Endothelial cell of umbilical vein (primary cell): ENCODE measurements at regions not wholly inside any gene's neighbourhood (a gene's known extent, or its start where the extent isn't known, plus 50 kb on each side); places are given as distances from the start of the nearest gene placed in this dataset.

Source experiments
- BruUV-seq: library from RNA; stranded (reverse); fragments of 400-500 nt; replicated peaks from 2 replicates; lab custom pipeline; 2021; lab: Mats Ljungman, UMichigan
- CTCF ChIA-PET: fragments of 300-600, 350-600 bp; sonication (Branson Sonifier 250); formaldehyde crosslinking; loops from one replicate; lab custom pipeline; 2021; ENCODE audit warnings: antibody characterized with exemption, inconsistent platforms; lab: Charles Lee
- POLR2A ChIA-PET: fragments of 300-600, 350-600 bp; sonication (Branson Sonifier 250); formaldehyde crosslinking; loops from one replicate; lab custom pipeline; 2021; ENCODE audit warnings: antibody characterized with exemption, inconsistent platforms; lab: Charles Lee
- DNase-seq: peaks from one replicate; pipeline ENCODE4 v3.0.0-alpha.2; 2011; ENCODE audit warnings: low read depth, low spot score
- FAIRE-seq: peaks from 2 replicates; lab custom pipeline; 2011; peaks lifted over from hg19 to GRCh38; lab: Jason Lieb, UNC
- H2AFZ ChIP-seq: 2 replicates; pipeline ENCODE4 v1.6.0; 2012; ENCODE audit warnings: low read depth, low read length, control low read depth, inconsistent platforms
- H3K27ac ChIP-seq: 2 replicates; pipeline ENCODE4 v1.5.1; 2011; ENCODE audit warnings: low read depth, mild to moderate bottlenecking, control low read depth, low read length, moderate library complexity; ENCODE audit not compliant: insufficient read depth
- H3K27me3 ChIP-seq, 2 experiments: 2 replicates each; pipeline versions ENCODE4 v1.6.0 to v1.6.1; 2011; ENCODE audit warnings: low read length in 2 of 2, mixed read lengths in 1 of 2; ENCODE audit not compliant: control insufficient read depth in 2 of 2, insufficient read depth in 2 of 2
- H3K36me3 ChIP-seq, 2 experiments: 2 replicates in 1 of 2; 3 replicates in 1 of 2; pipeline ENCODE4 v1.5.1; 2011; ENCODE audit warnings: low read length in 2 of 2, mild to moderate bottlenecking in 1 of 2, moderate library complexity in 1 of 2; ENCODE audit not compliant: control insufficient read depth in 2 of 2, insufficient read depth in 2 of 2; ENCODE audit errors: extremely low read depth in 1 of 2
- H3K4me1 ChIP-seq: 3 replicates; pipeline ENCODE4 v1.5.1; 2011; ENCODE audit warnings: mild to moderate bottlenecking, low read length; ENCODE audit not compliant: control insufficient read depth, insufficient read depth; ENCODE audit errors: extremely low read depth
- H3K4me2 ChIP-seq: 2 replicates; pipeline ENCODE4 v1.6.1; 2011; ENCODE audit warnings: low read length, control low read depth, mixed read lengths; ENCODE audit not compliant: insufficient read depth
- H3K4me3 ChIP-seq, 3 experiments: fragments of 200-600 bp in 1 of 3; sonication (generic), shearing (Covaris generic) in 1 of 3; replicated peaks in 1 of 3; 2 replicates each; pipeline ENCODE4 v1.5.1; 2011 to 2016; ENCODE audit warnings: control low read depth in 3 of 3, low read length in 3 of 3, mild to moderate bottlenecking in 2 of 3, inconsistent platforms in 1 of 3, low read depth in 1 of 3, moderate library complexity in 1 of 3; ENCODE audit not compliant: insufficient read depth in 1 of 3
- H3K79me2 ChIP-seq: 2 replicates; pipeline ENCODE4 v1.6.0; 2012; ENCODE audit warnings: low read length, inconsistent platforms; ENCODE audit not compliant: control insufficient read depth, insufficient read depth
- H3K9ac ChIP-seq: replicated peaks from 2 replicates; pipeline ENCODE3; 2011; ENCODE audit warnings: low read length, control low read depth; ENCODE audit not compliant: insufficient read depth; ENCODE audit errors: extremely low read depth
- H3K9me1 ChIP-seq: replicated peaks from 3 replicates; pipeline ENCODE4 v1.6.0; 2011; ENCODE audit warnings: mild to moderate bottlenecking, low read length; ENCODE audit not compliant: control insufficient read depth, insufficient read depth; ENCODE audit errors: extremely low read depth
- H3K9me3 ChIP-seq: replicated peaks from 2 replicates; pipeline ENCODE4 v1.5.1; 2012; ENCODE audit warnings: low read length, inconsistent platforms; ENCODE audit not compliant: control insufficient read depth, insufficient read depth
- H4K20me1 ChIP-seq: replicated peaks from 2 replicates; pipeline ENCODE3; 2011; ENCODE audit warnings: mild to moderate bottlenecking, low read length; ENCODE audit not compliant: control insufficient read depth, insufficient read depth; ENCODE audit errors: extremely low read depth
- CTCF ChIP-seq, 2 donors: IDR thresholded peaks; 1 replicate in 1 of 2; 2 replicates in 1 of 2; pipeline ENCODE4 v1.5.1; 2011; ENCODE audit warnings: low read length in 2 of 2, mild to moderate bottlenecking in 2 of 2, moderate library complexity in 2 of 2, control low read depth in 1 of 2, inconsistent platforms in 1 of 2, low read depth in 1 of 2; ENCODE audit not compliant: insufficient read depth in 1 of 2; ENCODE audit errors: extremely low read depth in 1 of 2
- EZH2 ChIP-seq: IDR thresholded peaks from 2 replicates; pipeline ENCODE4 v1.6.1; 2012; ENCODE audit warnings: borderline replicate concordance, low read depth, mild to moderate bottlenecking, moderate library complexity, low read length, inconsistent platforms; ENCODE audit not compliant: severe bottlenecking
- FOS ChIP-seq: IDR thresholded peaks from 2 replicates; pipeline ENCODE4 v1.6.1; 2011; ENCODE audit warnings: mild to moderate bottlenecking, low read length, moderate library complexity, borderline replicate concordance; ENCODE audit not compliant: insufficient read depth
- GATA2 ChIP-seq: IDR thresholded peaks from 2 replicates; pipeline ENCODE4 v1.7.0; 2011; ENCODE audit warnings: low read depth, mild to moderate bottlenecking, moderate library complexity, mixed read lengths, low read length; ENCODE audit not compliant: insufficient read length, insufficient read depth
- JUN ChIP-seq: IDR thresholded peaks from 2 replicates; pipeline ENCODE4 v1.6.1; 2011; ENCODE audit warnings: borderline replicate concordance, low read depth; ENCODE audit not compliant: insufficient read length, insufficient read depth
- MAX ChIP-seq: IDR thresholded peaks from 2 replicates; pipeline ENCODE4 v1.6.1; 2011; ENCODE audit not compliant: insufficient read depth, insufficient read length
- MYC ChIP-seq: IDR thresholded peaks from one replicate; pipeline ENCODE4 v1.6.1; 2011; ENCODE audit warnings: mild to moderate bottlenecking, low read depth, low read length
- POLR2A ChIP-seq: IDR thresholded peaks from 2 replicates; pipeline ENCODE4 v1.6.1; 2012; ENCODE audit warnings: low read depth, mild to moderate bottlenecking, control low read depth, low read length
- POLR2AphosphoS5 ChIP-seq: IDR thresholded peaks from 2 replicates; pipeline ENCODE4 v1.6.1; 2012; ENCODE audit warnings: low read depth, mild to moderate bottlenecking, control low read depth, low read length, moderate library complexity; ENCODE audit not compliant: insufficient read depth
- dilution Hi-C: fragments of 300-500 bp; cut with MboI; formaldehyde crosslinking; loops from one replicate; pipeline ENCODE4 v1.15.0; 2019; ENCODE audit warnings: low sequenced_read_pairs; ENCODE audit not compliant: extremely low pct_ligation_motif_present
- intact Hi-C: fragments of 100-400 bp; cut with micrococcal nuclease; formaldehyde crosslinking; loops from one replicate; pipeline ENCODE4 v1.10.0; 2022

GRCh38 chr1:5574641-5575040 is 417.6 kb downstream of the NPHP4 start:
- FAIRE-seq (no peak), DNase-seq (no peak)
- no TSS peak for BruUV-seq
- intact Hi-C loops: no loop called here
- Histone ChIP-seq H3K27me3 (no peaks in the 10 kb centered on the region), H3K4me3 (no peak overlapping the region), H3K36me3 (no peaks in the 10 kb centered on the region), H3K4me2 (no peak overlapping the region), H3K4me1 (no peaks in the 10 kb centered on the region), H3K79me2 (no peaks in the 10 kb centered on the region), H4K20me1 (no peaks in the 10 kb centered on the region), H3K27ac (no peak overlapping the region), H3K9me3 (no peaks in the 10 kb centered on the region), H3K9me1 (no peaks in the 10 kb centered on the region), H3K9ac (no peak overlapping the region), H2AFZ (no peak overlapping the region)
- dilution Hi-C loops: no loop called here
- POLR2A ChIA-PET: no interaction called here
- TF ChIP-seq CTCF (IDR thresholded peaks at IDR 0.05; ENCODE audit: extremely low read depth in 1 of 2, insufficient read depth in 1 of 2, low read depth in 1 of 2, low read length in 2 of 2) (no peak), JUN (no peak), FOS (no peak), GATA2 (no peak), POLR2A (no peak), POLR2AphosphoS5 (no peak), MAX (no peak), EZH2 (no peak), MYC (no peak)
- CTCF ChIA-PET: no interaction called here
